ENCODE measurements at regions not wholly inside any gene's neighbourhood (a gene's known extent, or its start where the extent isn't known, plus 50 kb on each side); places are given as distances from the start of the nearest gene placed in this dataset.

GRCh38 chr14:39617537-39617936 is 185.3 kb upstream of the FBXO33 start:
- no peak overlapping the region for H2BK120ac ChIP-seq (ENCODE audit: low read depth, low read length, poor library complexity, severe bottlenecking)
- no peaks in the 10 kb centered on the region for H3K79me2 ChIP-seq (ENCODE audit: insufficient read depth, low read length)
- WGBS (ENCODE audit: extremely low coverage, insufficient read length, low lambda C conversion rate) = no CpG with 5 or more reads among the region's 1 CpG
- Mint-ChIP-seq H3K27me3 (ENCODE audit: low read depth) (no peaks in the 10 kb centered on the region; the same call in none of the 2 replicates), H3K36me3 (ENCODE audit: insufficient read depth in 1 of 3, low read depth in 3 of 3) (peaks cover 0 to 4% (median 0%) of the 10 kb centered on the region in 3 experiments; a peak in 2 of 7 replicates), H3K4me1 (peaks cover 3 to 6% of the 10 kb centered on the region in 2 experiments; a peak in 3 of 4 replicates), H3K4me3 (no peak overlapping the region), H3K27ac (no peak overlapping the region; a peak in 1 of 7 replicates), H3K9me3 (peaks cover 3% of the 10 kb centered on the region in 2 experiments; a peak in 4 of 5 replicates)
- TF ChIP-seq CTCF (conservative IDR thresholded peaks at IDR 0.05) = no peak
- H2BK5ac ChIP-seq (ENCODE audit: insufficient read length, low read length) = no peak overlapping the region
- DNase-seq = no peak
- no peaks in the 10 kb centered on the region for H3K4me1 ChIP-seq (ENCODE audit: insufficient read depth, low read length)
- no peak overlapping the region for H3K9ac ChIP-seq (ENCODE audit: extremely low read depth, insufficient read length, low read length)
- no peaks in the 10 kb centered on the region for H3K27me3 ChIP-seq (ENCODE audit: insufficient read depth, low read length)
- H3K79me1 ChIP-seq (ENCODE audit: insufficient read depth, low read depth, low read length, poor library complexity, severe bottlenecking) = no peaks in the 10 kb centered on the region
- H4K20me1 ChIP-seq (ENCODE audit: control insufficient read depth, insufficient read depth, insufficient read length) = no peaks in the 10 kb centered on the region
- no peak overlapping the region for H3K14ac ChIP-seq (ENCODE audit: insufficient read depth, low read length)
- H2AFZ ChIP-seq (ENCODE audit: low read length) = no peak overlapping the region
- H3K23me2 ChIP-seq (ENCODE audit: insufficient read length, low read depth, low read length, poor library complexity, severe bottlenecking) = no peaks in the 10 kb centered on the region
- no peak overlapping the region for H3K27ac ChIP-seq (ENCODE audit: insufficient read length, low read depth, low read length)
- H2BK15ac ChIP-seq (ENCODE audit: low read depth, low read length) = no peak overlapping the region
- H2BK20ac ChIP-seq (ENCODE audit: low read depth, low read length, poor library complexity, severe bottlenecking) = no peak overlapping the region
- no peak overlapping the region for H4K8ac ChIP-seq (replicated peaks; ENCODE audit: insufficient read length, low read depth, low read length)
- no peaks in the 10 kb centered on the region for H3K9me3 ChIP-seq (ENCODE audit: control insufficient read depth, low read depth, low read length)
- H3K4me2 ChIP-seq (ENCODE audit: insufficient read depth, insufficient read length, low read length) = no peak overlapping the region
- no peak overlapping the region for H4K91ac ChIP-seq (ENCODE audit: insufficient read length, low read depth, low read length)
- H3K23ac ChIP-seq (ENCODE audit: insufficient read length, low read depth, low read length) = no peak overlapping the region
- H2BK12ac ChIP-seq (ENCODE audit: insufficient read length, low read depth, low read length) = no peak overlapping the region
- H2AK5ac ChIP-seq (ENCODE audit: insufficient read length, low read length) = no peak overlapping the region
- no peak overlapping the region for H4K5ac ChIP-seq (ENCODE audit: insufficient read length, low read depth, low read length)
- H3K4ac ChIP-seq (ENCODE audit: low read depth, low read length) = no peak overlapping the region
- H3K18ac ChIP-seq (ENCODE audit: insufficient read length, low read depth, low read length) = no peak overlapping the region
- H3K56ac ChIP-seq (ENCODE audit: insufficient read length, low read depth, low read length) = no peak overlapping the region
- H3T11ph ChIP-seq (ENCODE audit: low read length) = no peak overlapping the region
